H9 (cell line): ENCODE measurements at regions not wholly inside any gene's neighbourhood (a gene's known extent, or its start where the extent isn't known, plus 50 kb on each side); places are given as distances from the start of the nearest gene placed in this dataset.

Source experiments
- DNase-seq: peaks from one replicate; pipeline ENCODE4 v3.0.0-alpha.2; 2017
- H2AFZ ChIP-seq: one replicate; pipeline ENCODE4 v1.6.1; 2013; ENCODE audit warnings: mild to moderate bottlenecking, low read length, control low read depth, moderate library complexity
- H2AK5ac ChIP-seq: 2 replicates; pipeline ENCODE4 v1.6.1; 2013; ENCODE audit warnings: low read length, control low read depth, mixed read lengths; ENCODE audit not compliant: insufficient read length
- H2BK120ac ChIP-seq: one replicate; pipeline ENCODE4 v1.6.1; 2013; ENCODE audit warnings: low read depth, mild to moderate bottlenecking, low read length, control low read depth, inconsistent platforms; ENCODE audit not compliant: poor library complexity, severe bottlenecking
- H2BK12ac ChIP-seq: 2 replicates; pipeline ENCODE4 v1.6.1; 2013; ENCODE audit warnings: low read length, control low read depth, mixed read lengths, low read depth; ENCODE audit not compliant: insufficient read length
- H2BK15ac ChIP-seq: 2 replicates; pipeline ENCODE4 v1.6.1; 2013; ENCODE audit warnings: low read depth, low read length, control low read depth
- H2BK20ac ChIP-seq: one replicate; pipeline ENCODE4 v1.6.1; 2013; ENCODE audit warnings: low read depth, mild to moderate bottlenecking, low read length, control low read depth, inconsistent platforms; ENCODE audit not compliant: poor library complexity, severe bottlenecking
- H2BK5ac ChIP-seq: 2 replicates; pipeline ENCODE4 v1.6.1; 2013; ENCODE audit warnings: low read length, control low read depth, mixed read lengths; ENCODE audit not compliant: insufficient read length
- H3K14ac ChIP-seq: 2 replicates; pipeline ENCODE4 v1.6.1; 2013; ENCODE audit warnings: low read length, control low read depth; ENCODE audit not compliant: insufficient read depth
- H3K18ac ChIP-seq: 2 replicates; pipeline ENCODE4 v1.6.1; 2013; ENCODE audit warnings: low read depth, mild to moderate bottlenecking, mixed read lengths, low read length, control low read depth; ENCODE audit not compliant: insufficient read length
- H3K23ac ChIP-seq: 2 replicates; pipeline ENCODE4 v1.6.1; 2013; ENCODE audit warnings: low read length, control low read depth, mixed read lengths, low read depth; ENCODE audit not compliant: insufficient read length
- H3K23me2 ChIP-seq: 2 replicates; pipeline ENCODE4 v1.6.1; 2013; ENCODE audit warnings: low read depth, mild to moderate bottlenecking, mixed read lengths, low read length, control low read depth; ENCODE audit not compliant: insufficient read length, poor library complexity, severe bottlenecking
- H3K27ac ChIP-seq: 2 replicates; pipeline ENCODE4 v1.5.1; 2013; ENCODE audit warnings: low read length, control low read depth, mixed read lengths, low read depth; ENCODE audit not compliant: insufficient read length
- H3K27me3 ChIP-seq: 2 replicates; pipeline ENCODE4 v1.6.1; 2013; ENCODE audit warnings: low read length, control low read depth, inconsistent platforms; ENCODE audit not compliant: insufficient read depth
- H3K4ac ChIP-seq: 2 replicates; pipeline ENCODE4 v1.6.1; 2013; ENCODE audit warnings: low read depth, mild to moderate bottlenecking, control low read depth, inconsistent platforms, low read length, moderate library complexity
- H3K4me1 ChIP-seq: 2 replicates; pipeline ENCODE4 v1.6.1; 2013; ENCODE audit warnings: low read length, control low read depth, inconsistent platforms; ENCODE audit not compliant: insufficient read depth
- H3K4me2 ChIP-seq: 2 replicates; pipeline ENCODE4 v1.6.1; 2013; ENCODE audit warnings: low read length, control low read depth, mixed read lengths; ENCODE audit not compliant: insufficient read length, insufficient read depth
- H3K56ac ChIP-seq: 2 replicates; pipeline ENCODE4 v1.6.1; 2013; ENCODE audit warnings: low read depth, mild to moderate bottlenecking, mixed read lengths, low read length, control low read depth; ENCODE audit not compliant: insufficient read length
- H3K79me1 ChIP-seq: 2 replicates; pipeline ENCODE4 v1.6.1; 2013; ENCODE audit warnings: low read depth, mild to moderate bottlenecking, moderate library complexity, low read length, control low read depth, inconsistent platforms; ENCODE audit not compliant: insufficient read depth, poor library complexity, severe bottlenecking
- H3K79me2 ChIP-seq: 2 replicates; pipeline ENCODE4 v1.6.1; 2013; ENCODE audit warnings: low read length, control low read depth, inconsistent platforms; ENCODE audit not compliant: insufficient read depth
- H3K9ac ChIP-seq: 2 replicates; pipeline ENCODE4 v1.6.1; 2013; ENCODE audit warnings: low read length, control low read depth, mixed read lengths; ENCODE audit not compliant: insufficient read length; ENCODE audit errors: extremely low read depth
- H3K9me3 ChIP-seq: one replicate; pipeline ENCODE4 v1.6.1; 2013; ENCODE audit warnings: low read depth, low read length, inconsistent platforms; ENCODE audit not compliant: control insufficient read depth
- H3T11ph ChIP-seq: one replicate; pipeline ENCODE4 v1.6.1; 2013; ENCODE audit warnings: mild to moderate bottlenecking, low read length, control low read depth, inconsistent platforms
- H4K20me1 ChIP-seq: one replicate; pipeline ENCODE4 v1.6.1; 2013; ENCODE audit not compliant: control insufficient read depth, insufficient read length, insufficient read depth
- H4K5ac ChIP-seq: 2 replicates; pipeline ENCODE4 v1.6.1; 2013; ENCODE audit warnings: low read depth, mild to moderate bottlenecking, mixed read lengths, low read length, control low read depth; ENCODE audit not compliant: insufficient read length
- H4K8ac ChIP-seq: replicated peaks from 2 replicates; pipeline ENCODE4 v1.6.1; 2013; ENCODE audit warnings: low read length, control low read depth, mixed read lengths, low read depth; ENCODE audit not compliant: insufficient read length
- H4K91ac ChIP-seq: 2 replicates; pipeline ENCODE4 v1.6.1; 2013; ENCODE audit warnings: low read depth, mild to moderate bottlenecking, moderate library complexity, mixed read lengths, low read length, control low read depth; ENCODE audit not compliant: insufficient read length
- H3K27ac Mint-ChIP-seq, 3 experiments: 2 replicates in 2 of 3; 3 replicates in 1 of 3; pipeline ENCODE4 v1.8.0; 2020 to 2021; ENCODE audit warnings: mixed read lengths in 3 of 3, mild to moderate bottlenecking in 1 of 3, moderate library complexity in 1 of 3
- H3K27me3 Mint-ChIP-seq: 2 replicates; pipeline ENCODE4 v1.8.0; 2021; ENCODE audit warnings: low read depth, mild to moderate bottlenecking, moderate library complexity, mixed read lengths
- H3K36me3 Mint-ChIP-seq, 3 experiments: 2 replicates in 2 of 3; 3 replicates in 1 of 3; pipeline ENCODE4 v1.8.0; 2020 to 2021; ENCODE audit warnings: low read depth in 3 of 3, mixed read lengths in 3 of 3; ENCODE audit not compliant: insufficient read depth in 1 of 3
- H3K4me1 Mint-ChIP-seq, 2 experiments: 2 replicates each; pipeline ENCODE4 v1.8.0; 2020; ENCODE audit warnings: mixed read lengths in 2 of 2
- H3K4me3 Mint-ChIP-seq, 2 experiments: 2 replicates in 1 of 2; 3 replicates in 1 of 2; pipeline ENCODE4 v1.8.0; 2020 to 2021; ENCODE audit warnings: mild to moderate bottlenecking in 2 of 2, mixed read lengths in 2 of 2, moderate library complexity in 1 of 2
- H3K9me3 Mint-ChIP-seq, 2 experiments: 2 replicates in 1 of 2; 3 replicates in 1 of 2; pipeline ENCODE4 v1.8.0; 2020; ENCODE audit warnings: mild to moderate bottlenecking in 2 of 2, mixed read lengths in 2 of 2, moderate library complexity in 1 of 2
- WGBS: extraction: QIAGEN DNeasy Blood & Tissue Kit; methylation state at CpG from one replicate; pipeline ENCODE4 v1.1.7; 2013; ENCODE audit warnings: missing lambda C conversion rate, low lambda C conversion rate, mixed read lengths; ENCODE audit not compliant: insufficient read length; ENCODE audit errors: extremely low coverage; 5-methylcytosine and 5-hydroxymethylcytosine counted together
- TF ChIP-seq, protein P1 (sequence below): fragments of 200-600 bp; sonication (generic); conservative IDR thresholded peaks from 3 replicates; pipeline ENCODE4 v1.8.0; 2021; ENCODE audit warnings: antibody characterized with exemption, mild to moderate bottlenecking

DNA sequence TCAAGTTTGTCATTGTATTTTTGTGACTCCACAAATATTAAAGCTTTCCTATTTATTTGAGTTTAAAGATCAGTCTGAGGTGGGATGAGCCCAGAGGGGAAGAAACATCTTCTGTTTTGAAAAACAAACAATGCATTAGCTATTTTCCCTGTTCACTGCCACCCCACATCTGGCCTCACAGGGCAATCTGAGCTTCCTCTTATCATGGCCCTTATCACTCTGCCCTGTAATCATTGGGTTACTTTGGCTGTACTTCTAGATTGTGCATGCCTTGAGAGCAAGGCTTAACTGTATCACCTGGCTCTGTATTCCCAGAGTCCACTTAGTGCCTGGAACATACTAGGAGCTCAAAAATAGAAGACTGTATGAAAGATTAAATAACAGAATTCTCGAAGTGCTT lies 241.6 kb upstream of the NT5C1B start:
- Histone ChIP-seq H3K4me2 (no peak overlapping the region), H4K5ac (no peak overlapping the region)

More for the DNA sequence above, 241.6 kb upstream of the NT5C1B start:
- Histone ChIP-seq H3K18ac (no peak overlapping the region), H3K23me2 (no peaks in the 10 kb centered on the region), H3K4ac (no peak overlapping the region), H2AK5ac (no peak overlapping the region), H2BK5ac (no peak overlapping the region), H3K9ac (no peak overlapping the region), H3K79me1 (no peaks in the 10 kb centered on the region), H3K27me3 (no peaks in the 10 kb centered on the region), H2BK12ac (no peak overlapping the region), H3K79me2 (no peaks in the 10 kb centered on the region), H3K14ac (no peak overlapping the region), H3K4me1 (no peaks in the 10 kb centered on the region), H4K8ac (no peak overlapping the region), H4K20me1 (no peaks in the 10 kb centered on the region), H2AFZ (no peak overlapping the region), H3K23ac (no peak overlapping the region), H2BK20ac (no peak overlapping the region), H3K56ac (no peak overlapping the region), H3K27ac (no peak overlapping the region), H2BK120ac (no peak overlapping the region), H3K9me3 (no peaks in the 10 kb centered on the region), H2BK15ac (no peak overlapping the region), H4K91ac (no peak overlapping the region), H3T11ph (no peak overlapping the region)
- TF ChIP-seq, protein P1, sequence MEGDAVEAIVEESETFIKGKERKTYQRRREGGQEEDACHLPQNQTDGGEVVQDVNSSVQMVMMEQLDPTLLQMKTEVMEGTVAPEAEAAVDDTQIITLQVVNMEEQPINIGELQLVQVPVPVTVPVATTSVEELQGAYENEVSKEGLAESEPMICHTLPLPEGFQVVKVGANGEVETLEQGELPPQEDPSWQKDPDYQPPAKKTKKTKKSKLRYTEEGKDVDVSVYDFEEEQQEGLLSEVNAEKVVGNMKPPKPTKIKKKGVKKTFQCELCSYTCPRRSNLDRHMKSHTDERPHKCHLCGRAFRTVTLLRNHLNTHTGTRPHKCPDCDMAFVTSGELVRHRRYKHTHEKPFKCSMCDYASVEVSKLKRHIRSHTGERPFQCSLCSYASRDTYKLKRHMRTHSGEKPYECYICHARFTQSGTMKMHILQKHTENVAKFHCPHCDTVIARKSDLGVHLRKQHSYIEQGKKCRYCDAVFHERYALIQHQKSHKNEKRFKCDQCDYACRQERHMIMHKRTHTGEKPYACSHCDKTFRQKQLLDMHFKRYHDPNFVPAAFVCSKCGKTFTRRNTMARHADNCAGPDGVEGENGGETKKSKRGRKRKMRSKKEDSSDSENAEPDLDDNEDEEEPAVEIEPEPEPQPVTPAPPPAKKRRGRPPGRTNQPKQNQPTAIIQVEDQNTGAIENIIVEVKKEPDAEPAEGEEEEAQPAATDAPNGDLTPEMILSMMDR = no peak
- H3K27ac Mint-ChIP-seq = no peak overlapping the region
- H3K36me3 Mint-ChIP-seq = no peaks in the 10 kb centered on the region
- no CpG with 5 or more reads among the region's 1 CpG for WGBS
- H3K9me3 Mint-ChIP-seq = no peaks in the 10 kb centered on the region
- H3K27me3 Mint-ChIP-seq = peaks cover 15% of the 10 kb centered on the region
- peaks cover 8 to 13% of the 10 kb centered on the region in 2 experiments; a peak in 3 of 4 replicates for H3K4me1 Mint-ChIP-seq
- DNase-seq = no peak
- H3K4me3 Mint-ChIP-seq = no peak overlapping the region
